GM23248 (cell line): ENCODE measurements at regions not wholly inside any gene's neighbourhood (a gene's known extent, or its start where the extent isn't known, plus 50 kb on each side); places are given as distances from the start of the nearest gene placed in this dataset.

Experiments
- EZH2 ChIP-seq: fragments of 200-600 bp; sonication (generic); IDR thresholded peaks from 2 replicates; pipeline ENCODE4 v1.6.1; 2018; ENCODE audit warnings: antibody characterized with exemption, mild to moderate bottlenecking; ENCODE audit not compliant: insufficient read depth, poor library complexity, severe bottlenecking
- EZH2phosphoT487 ChIP-seq: fragments of 200-600 bp; sonication (generic); IDR thresholded peaks from 2 replicates; pipeline ENCODE4 v1.6.1; 2018; ENCODE audit warnings: antibody characterized with exemption, moderate library complexity, mild to moderate bottlenecking, low read depth; ENCODE audit not compliant: insufficient read depth

DNA sequence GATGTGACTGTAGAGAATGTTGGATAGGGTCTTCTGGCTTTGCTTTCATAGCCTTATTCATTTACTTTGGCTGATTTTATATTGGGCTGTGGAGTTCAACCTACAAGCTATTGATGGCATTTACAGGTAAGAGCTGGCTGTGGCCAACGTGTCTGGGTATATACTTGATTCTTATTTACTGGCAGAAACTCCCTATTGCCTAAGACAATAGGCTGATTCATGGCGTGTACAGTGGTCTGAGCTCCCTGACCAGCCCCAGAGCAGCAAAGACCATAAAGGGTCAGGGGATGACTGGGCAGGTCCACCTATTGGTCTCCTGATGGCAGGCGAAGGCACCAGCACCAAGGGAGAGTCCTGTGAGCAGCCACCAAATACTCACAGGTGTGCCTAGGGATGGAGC is 190.2 kb upstream of the DMRTA1 start:
- no peak for TF ChIP-seq EZH2
- no peak for TF ChIP-seq EZH2phosphoT487
